OCI-LY3 (cell line): ENCODE measurements at regions not wholly inside any gene's neighbourhood (a gene's known extent, or its start where the extent isn't known, plus 50 kb on each side); places are given as distances from the start of the nearest gene placed in this dataset.

Source experiments
- H2AFZ ChIP-seq: fragments of 200-600, 300-600 bp; shearing (Covaris generic); 2 replicates; pipeline ENCODE4 v1.6.0; 2014; ENCODE audit warnings: antibody characterized with exemption, low read depth, low read length
- H3K27ac ChIP-seq: fragments of 200-600, 300-600 bp; sonication (generic); 2 replicates; pipeline ENCODE4 v1.5.1; 2014; ENCODE audit warnings: mild to moderate bottlenecking, low read length, moderate library complexity, mixed read lengths
- H3K27me3 ChIP-seq: fragments of 200-600, 300-600 bp; sonication (generic); 2 replicates; pipeline ENCODE4 v1.6.1; 2014; ENCODE audit warnings: low read depth, low read length, mixed read lengths
- H3K36me3 ChIP-seq: fragments of 200-600, 300-600 bp; sonication (generic); replicated peaks from 2 replicates; pipeline ENCODE3; 2014; ENCODE audit warnings: low read depth, low read length, mixed read lengths
- H3K4me1 ChIP-seq: fragments of 300-600, 200-600 bp; sonication (generic); 2 replicates; pipeline ENCODE4 v1.6.1; 2014; ENCODE audit warnings: low read length, mixed read lengths
- H3K4me2 ChIP-seq: fragments of 200-600, 300-600 bp; sonication (generic); 2 replicates; pipeline ENCODE4 v1.6.1; 2014; ENCODE audit warnings: low read length, mixed read lengths
- H3K4me3 ChIP-seq: fragments of 300-600, 200-600 bp; sonication (generic); 2 replicates; pipeline ENCODE4 v1.5.1; 2014; ENCODE audit warnings: antibody characterized with exemption, mild to moderate bottlenecking, low read length, moderate library complexity
- H3K79me2 ChIP-seq: fragments of 300-600, 200-600 bp; shearing (Covaris generic); 2 replicates; pipeline ENCODE4 v1.6.1; 2014; ENCODE audit warnings: mild to moderate bottlenecking, low read length, mixed read lengths
- H3K9ac ChIP-seq: fragments of 300-600, 200-600 bp; shearing (Covaris generic); 2 replicates; pipeline ENCODE4 v1.6.0; 2014; ENCODE audit warnings: mild to moderate bottlenecking, low read length, moderate library complexity
- H3K9me3 ChIP-seq: fragments of 200-600, 300-600 bp; shearing (Covaris generic); 2 replicates; pipeline ENCODE4 v1.6.1; 2014; ENCODE audit warnings: low read length, mixed read lengths; ENCODE audit not compliant: insufficient read depth
- H4K20me1 ChIP-seq: fragments of 200-600, 300-600 bp; sonication (generic); 2 replicates; pipeline ENCODE4 v1.6.1; 2016; ENCODE audit warnings: low read length, mixed read lengths; ENCODE audit not compliant: insufficient read depth
- CTCF ChIP-seq: fragments of 200-600, 300-600 bp; sonication (generic); IDR thresholded peaks from 2 replicates; pipeline ENCODE4 v1.5.1; 2014; ENCODE audit warnings: antibody characterized with exemption, low read length, low read depth
- EZH2phosphoT487 ChIP-seq: fragments of 200-600 bp; shearing (Covaris generic); IDR thresholded peaks from 2 replicates; pipeline ENCODE4 v1.6.1; 2018; ENCODE audit warnings: antibody characterized with exemption, mixed run types, low read depth

GRCh38 chr15:93296759-93297500 lies 207.9 kb upstream of the RGMA start:
- TF ChIP-seq EZH2phosphoT487 (no peak), CTCF (no peak)
- Histone ChIP-seq H3K9ac (no peak overlapping the region), H3K4me2 (no peak overlapping the region), H3K4me1 (no peaks in the 10 kb centered on the region), H2AFZ (no peak overlapping the region), H3K27ac (no peak overlapping the region), H3K79me2 (no peaks in the 10 kb centered on the region), H3K27me3 (peaks cover 5% of the 10 kb centered on the region), H4K20me1 (no peaks in the 10 kb centered on the region), H3K9me3 (no peaks in the 10 kb centered on the region), H3K36me3 (no peaks in the 10 kb centered on the region), H3K4me3 (no peak overlapping the region)

- Histone ChIP-seq H3K36me3 (no peaks in the 10 kb centered on the region), H3K79me2 (no peaks in the 10 kb centered on the region), H3K9ac (no peak overlapping the region), H2AFZ (no peak overlapping the region), H4K20me1 (no peaks in the 10 kb centered on the region), H3K27me3 (no peaks in the 10 kb centered on the region; the same call in 1 of the 2 replicates), H3K4me3 (no peak overlapping the region), H3K9me3 (no peaks in the 10 kb centered on the region), H3K4me1 (no peaks in the 10 kb centered on the region), H3K27ac (no peak overlapping the region), H3K4me2 (no peak overlapping the region)
- TF ChIP-seq CTCF (no peak), EZH2phosphoT487 (no peak)
These were observed 205.9 kb upstream of the RGMA start for GRCh38 chr15:93294896-93295295.

- H4K20me1 ChIP-seq, result no peaks in the 10 kb centered on the region
- no peaks in the 10 kb centered on the region for H3K79me2 ChIP-seq
- no peak overlapping the region for H3K27ac ChIP-seq
- H3K4me1 ChIP-seq, result no peaks in the 10 kb centered on the region
- no peaks in the 10 kb centered on the region for H3K36me3 ChIP-seq
- TF ChIP-seq EZH2phosphoT487, result no peak
- no peak for TF ChIP-seq CTCF
- no peak overlapping the region for H2AFZ ChIP-seq
- no peaks in the 10 kb centered on the region for H3K9me3 ChIP-seq
- no peak overlapping the region for H3K9ac ChIP-seq
- no peaks in the 10 kb centered on the region for H3K27me3 ChIP-seq
- H3K4me2 ChIP-seq, result no peak overlapping the region
- no peak overlapping the region for H3K4me3 ChIP-seq
These were observed 205.1 kb upstream of the RGMA start for GRCh38 chr15:93294066-93294465.

GRCh38 chr15:93291380-93291779 lies 202.4 kb upstream of the RGMA start:
- no peak for TF ChIP-seq CTCF
- TF ChIP-seq EZH2phosphoT487, result no peak
- H3K27me3 ChIP-seq, result peaks cover 3% of the 10 kb centered on the region; the same call in 1 of the 2 replicates
- no peak overlapping the region for H2AFZ ChIP-seq
- no peaks in the 10 kb centered on the region for H3K79me2 ChIP-seq
- no peak overlapping the region for H3K4me2 ChIP-seq
- H3K4me1 ChIP-seq, result no peaks in the 10 kb centered on the region
- H4K20me1 ChIP-seq, result no peaks in the 10 kb centered on the region
- H3K36me3 ChIP-seq, result no peaks in the 10 kb centered on the region
- H3K9ac ChIP-seq, result no peak overlapping the region
- no peaks in the 10 kb centered on the region for H3K9me3 ChIP-seq
- no peak overlapping the region for H3K27ac ChIP-seq
- no peak overlapping the region for H3K4me3 ChIP-seq
